KMS-11 (cell line): ENCODE measurements at regions not wholly inside any gene's neighbourhood (a gene's known extent, or its start where the extent isn't known, plus 50 kb on each side); places are given as distances from the start of the nearest gene placed in this dataset.

Experiments used
- H2AFZ ChIP-seq: fragments of 200-600 bp; sonication (generic); 2 replicates; pipeline ENCODE4 v1.6.1; 2016; ENCODE audit warnings: antibody characterized with exemption, mixed run types, low read depth
- H3K27ac ChIP-seq: fragments of 200-600 bp; sonication (generic); 2 replicates; pipeline ENCODE4 v1.6.1; 2016; ENCODE audit warnings: mild to moderate bottlenecking, mixed run types
- H3K27me3 ChIP-seq: fragments of 200-600 bp; sonication (generic); 2 replicates; pipeline ENCODE4 v1.6.1; 2017; ENCODE audit warnings: mild to moderate bottlenecking, low read depth, mixed run types, moderate library complexity; ENCODE audit not compliant: insufficient read depth
- H3K36me3 ChIP-seq: fragments of 200-600 bp; sonication (generic); 2 replicates; pipeline ENCODE4 v1.6.1; 2017; ENCODE audit warnings: mild to moderate bottlenecking, mixed run types; ENCODE audit not compliant: insufficient read depth
- H3K4me1 ChIP-seq: fragments of 200-600 bp; sonication (generic); 2 replicates; pipeline ENCODE4 v1.6.1; 2016; ENCODE audit warnings: mild to moderate bottlenecking, low read depth, mixed run types; ENCODE audit not compliant: poor library complexity, severe bottlenecking
- H3K4me2 ChIP-seq: fragments of 200-600 bp; sonication (generic); 2 replicates; pipeline ENCODE4 v1.7.0; 2016; ENCODE audit warnings: mild to moderate bottlenecking, mixed run types
- H3K4me3 ChIP-seq: fragments of 200-600 bp; sonication (generic); IDR thresholded peaks from 2 replicates; pipeline ENCODE4 v1.6.1; 2017; ENCODE audit warnings: low read depth, low read length, mixed read lengths; ENCODE audit not compliant: insufficient read depth
- H3K79me2 ChIP-seq: fragments of 200-600 bp; sonication (generic); 2 replicates; pipeline ENCODE4 v1.6.1; 2016; ENCODE audit warnings: low read depth, mixed run types; ENCODE audit not compliant: insufficient read depth
- H3K9ac ChIP-seq: fragments of 200-600 bp; sonication (generic); 2 replicates; pipeline ENCODE4 v1.6.1; 2016; ENCODE audit warnings: mild to moderate bottlenecking, mixed run types
- H4K20me1 ChIP-seq: fragments of 200-600 bp; sonication (generic); 2 replicates; pipeline ENCODE4 v1.6.1; 2016; ENCODE audit warnings: mild to moderate bottlenecking, mixed run types; ENCODE audit not compliant: insufficient read depth
- TF ChIP-seq, protein P1 (sequence below): fragments of 200-600 bp; sonication (generic); conservative IDR thresholded peaks from 2 replicates; pipeline ENCODE4 v1.6.1; 2017; ENCODE audit warnings: low read depth, mild to moderate bottlenecking, antibody characterized with exemption, low read length, moderate library complexity, mixed read lengths

DNA sequence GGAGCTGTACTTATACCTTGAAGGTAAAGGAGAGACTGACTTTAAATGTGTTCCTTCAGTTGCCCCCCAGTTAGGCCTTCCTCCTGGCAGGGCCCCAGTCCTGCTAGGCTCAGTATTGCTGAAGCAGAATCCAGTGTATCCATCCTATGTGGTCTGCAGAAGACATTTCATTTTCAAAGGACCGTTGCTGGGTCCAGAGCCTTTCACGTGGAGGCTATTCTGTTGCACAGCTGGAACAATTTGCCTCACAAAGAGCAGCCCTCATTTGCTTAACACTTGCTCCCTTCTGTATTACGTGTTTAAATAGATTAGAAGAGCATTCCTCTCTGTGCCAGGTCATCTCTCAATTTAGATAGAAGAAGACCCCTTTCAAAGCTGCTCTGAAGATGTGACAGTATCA lies 78.9 kb upstream of the CFAP20DC start:
- no peak overlapping the region for H3K9ac ChIP-seq
- no peaks in the 10 kb centered on the region for H3K36me3 ChIP-seq
- TF ChIP-seq, protein P1, sequence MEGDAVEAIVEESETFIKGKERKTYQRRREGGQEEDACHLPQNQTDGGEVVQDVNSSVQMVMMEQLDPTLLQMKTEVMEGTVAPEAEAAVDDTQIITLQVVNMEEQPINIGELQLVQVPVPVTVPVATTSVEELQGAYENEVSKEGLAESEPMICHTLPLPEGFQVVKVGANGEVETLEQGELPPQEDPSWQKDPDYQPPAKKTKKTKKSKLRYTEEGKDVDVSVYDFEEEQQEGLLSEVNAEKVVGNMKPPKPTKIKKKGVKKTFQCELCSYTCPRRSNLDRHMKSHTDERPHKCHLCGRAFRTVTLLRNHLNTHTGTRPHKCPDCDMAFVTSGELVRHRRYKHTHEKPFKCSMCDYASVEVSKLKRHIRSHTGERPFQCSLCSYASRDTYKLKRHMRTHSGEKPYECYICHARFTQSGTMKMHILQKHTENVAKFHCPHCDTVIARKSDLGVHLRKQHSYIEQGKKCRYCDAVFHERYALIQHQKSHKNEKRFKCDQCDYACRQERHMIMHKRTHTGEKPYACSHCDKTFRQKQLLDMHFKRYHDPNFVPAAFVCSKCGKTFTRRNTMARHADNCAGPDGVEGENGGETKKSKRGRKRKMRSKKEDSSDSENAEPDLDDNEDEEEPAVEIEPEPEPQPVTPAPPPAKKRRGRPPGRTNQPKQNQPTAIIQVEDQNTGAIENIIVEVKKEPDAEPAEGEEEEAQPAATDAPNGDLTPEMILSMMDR: no peak
- no peaks in the 10 kb centered on the region for H3K79me2 ChIP-seq
- H3K4me1 ChIP-seq: no peaks in the 10 kb centered on the region
- no peak overlapping the region for H2AFZ ChIP-seq
- H4K20me1 ChIP-seq: no peaks in the 10 kb centered on the region
- H3K4me2 ChIP-seq: no peak overlapping the region
- no peaks in the 10 kb centered on the region for H3K27me3 ChIP-seq
- no peak overlapping the region for H3K27ac ChIP-seq
- no peak overlapping the region for H3K4me3 ChIP-seq

DNA sequence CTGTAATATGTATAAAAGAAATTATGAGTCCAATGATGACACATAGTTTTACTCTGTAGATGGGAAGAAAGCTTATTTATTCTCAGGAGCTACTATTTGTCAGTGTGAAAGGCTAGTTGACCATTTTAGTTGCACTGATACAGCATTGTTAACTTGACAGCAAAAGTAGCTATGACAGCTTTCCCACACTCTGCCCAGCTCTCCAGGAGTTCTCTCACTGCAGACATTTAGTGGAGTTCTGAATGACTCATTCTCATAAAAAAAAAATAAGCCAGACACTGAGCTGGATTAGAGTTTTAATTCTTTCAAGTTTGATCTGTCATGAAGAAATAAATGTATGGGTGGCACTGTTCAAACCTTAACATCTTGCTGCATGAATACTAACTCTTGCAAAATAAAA lies 77.2 kb upstream of the CFAP20DC start:
- Histone ChIP-seq H3K27me3 (no peaks in the 10 kb centered on the region), H3K4me3 (no peak overlapping the region), H3K9ac (no peak overlapping the region), H3K4me2 (no peak overlapping the region), H4K20me1 (no peaks in the 10 kb centered on the region), H3K36me3 (no peaks in the 10 kb centered on the region), H3K4me1 (no peaks in the 10 kb centered on the region), H3K27ac (no peak overlapping the region), H3K79me2 (no peaks in the 10 kb centered on the region), H2AFZ (no peak overlapping the region)
- TF ChIP-seq, protein P1: no peak

DNA sequence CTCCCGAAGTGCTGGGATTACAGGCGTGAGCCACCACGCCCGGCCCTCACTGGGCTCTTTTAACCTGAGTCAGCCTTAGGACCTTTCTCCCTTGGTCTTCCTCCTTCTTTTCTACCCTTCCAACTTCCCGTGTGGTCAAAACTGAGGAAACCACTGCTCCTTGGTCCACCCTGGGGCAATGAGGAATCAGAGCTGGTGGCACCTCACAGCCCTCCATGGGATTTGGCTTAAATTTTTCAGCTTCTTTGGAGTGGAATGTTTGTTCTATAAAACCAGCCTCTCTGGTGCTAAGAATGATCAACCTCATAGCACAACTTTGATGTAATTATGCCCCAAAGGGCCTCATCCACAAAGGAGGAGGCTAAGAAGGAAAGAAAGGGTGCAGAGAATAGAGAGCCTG lies 76.6 kb upstream of the CFAP20DC start:
- TF ChIP-seq, protein P1: no peak
- no peak overlapping the region for H3K4me2 ChIP-seq
- H3K4me3 ChIP-seq: no peak overlapping the region
- no peaks in the 10 kb centered on the region for H3K36me3 ChIP-seq
- H3K4me1 ChIP-seq: no peaks in the 10 kb centered on the region
- H3K79me2 ChIP-seq: no peaks in the 10 kb centered on the region
- no peak overlapping the region for H2AFZ ChIP-seq
- H3K27ac ChIP-seq: no peak overlapping the region
- no peak overlapping the region for H3K9ac ChIP-seq
- H4K20me1 ChIP-seq: no peaks in the 10 kb centered on the region
- no peaks in the 10 kb centered on the region for H3K27me3 ChIP-seq

DNA sequence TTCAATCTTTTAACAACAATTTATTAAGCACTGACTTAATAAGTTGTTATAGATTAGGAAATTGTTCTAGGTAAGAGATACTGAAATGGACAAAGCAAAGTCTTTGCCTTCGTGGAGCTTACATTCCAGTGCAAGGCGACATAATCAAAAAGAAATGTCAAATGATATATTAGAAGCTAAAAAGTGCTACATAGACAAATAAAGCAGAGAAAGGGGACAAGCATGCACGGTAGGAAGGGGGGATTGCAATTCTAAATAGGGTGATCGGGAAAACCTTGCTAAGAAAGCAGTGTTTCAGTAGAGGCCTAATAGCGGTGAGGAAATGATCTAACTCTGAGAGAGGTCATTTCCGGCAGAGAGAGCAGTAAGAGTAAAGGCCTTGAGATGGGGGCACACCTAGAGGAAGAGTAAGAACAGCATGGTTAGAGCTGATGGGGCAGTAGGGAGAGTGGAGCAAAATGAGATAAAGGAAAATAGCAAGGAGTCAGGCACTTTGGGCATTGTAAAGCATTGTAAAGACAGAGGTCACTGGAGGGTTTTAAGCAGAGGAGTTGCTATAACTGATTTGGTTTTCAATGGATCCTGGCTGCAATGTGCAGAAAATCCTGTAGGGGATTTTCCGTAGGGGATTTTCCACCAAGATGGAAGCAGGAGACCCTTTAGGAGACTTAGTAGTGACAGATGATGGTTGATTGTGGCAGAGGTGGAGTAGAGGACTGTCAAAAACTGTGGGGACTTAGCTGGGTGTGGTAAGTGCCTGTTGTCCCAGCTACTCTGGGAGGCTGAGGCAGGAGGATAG lies 71.7 kb upstream of the CFAP20DC start:
- no peaks in the 10 kb centered on the region for H3K4me1 ChIP-seq
- H3K9ac ChIP-seq: no peak overlapping the region
- no peak overlapping the region for H3K4me3 ChIP-seq
- TF ChIP-seq, protein P1: no peak
- no peaks in the 10 kb centered on the region for H3K27me3 ChIP-seq
- no peak overlapping the region for H2AFZ ChIP-seq
- no peaks in the 10 kb centered on the region for H3K36me3 ChIP-seq
- H3K27ac ChIP-seq: no peak overlapping the region
- no peak overlapping the region for H3K4me2 ChIP-seq
- no peaks in the 10 kb centered on the region for H4K20me1 ChIP-seq
- no peaks in the 10 kb centered on the region for H3K79me2 ChIP-seq
